ENCODE measurements at regions not wholly inside any gene's neighbourhood (a gene's known extent, or its start where the extent isn't known, plus 50 kb on each side); places are given as distances from the start of the nearest gene placed in this dataset.
A peak's percentile ranks its signal among the peaks of the same experiment; 100 is the strongest.

GRCh38 chr14:100665511-100666032 is 61.1 kb upstream of the DLK1 start:
- Histone ChIP-seq H2BK15ac (ENCODE audit: low read length) (no peak overlapping the region), H3K4me3 (ENCODE audit: low read length in 2 of 2) (no peak overlapping the region), H3K9me3 (replicated peaks in 1 of 2; ENCODE audit: control insufficient read depth in 2 of 2, insufficient read depth in 1 of 2, low read depth in 1 of 2, low read length in 2 of 2) (no peaks in the 10 kb centered on the region), H3K36me3 (replicated peaks in 1 of 2; ENCODE audit: control insufficient read depth in 2 of 2, insufficient read depth in 2 of 2, low read length in 2 of 2) (no peaks in the 10 kb centered on the region), H3K18ac (ENCODE audit: low read length) (peak overlapping the region; percentile 49), H3K9ac (ENCODE audit: low read depth, low read length, poor library complexity) (no peak overlapping the region), H2AFZ (ENCODE audit: low read length) (peak overlapping the region; percentile 42), H3K27me3 (ENCODE audit: control insufficient read depth in 3 of 3, insufficient read depth in 3 of 3, low read depth in 1 of 3, low read length in 3 of 3) (peaks cover 0 to 7% (median 0%) of the 10 kb centered on the region in 3 experiments), H4K8ac (ENCODE audit: low read depth, low read length) (no peak overlapping the region), H2AK5ac (ENCODE audit: low read depth, low read length) (peak overlapping the region; percentile 82), H2BK5ac (ENCODE audit: low read length) (peak overlapping the region; percentile 40), H3K4me1 (ENCODE audit: control insufficient read depth in 2 of 2, insufficient read depth in 1 of 2, low read depth in 1 of 2, low read length in 2 of 2) (peaks cover 20 to 29% of the 10 kb centered on the region in 2 donors), H3K4me2 (ENCODE audit: insufficient read depth, low read length, poor library complexity, severe bottlenecking) (no peak overlapping the region), H3K23ac (ENCODE audit: low read depth, low read length, poor library complexity) (no peak overlapping the region), H3K4ac (ENCODE audit: low read length) (no peak overlapping the region), H3K14ac (ENCODE audit: low read length) (no peak overlapping the region), H3K79me1 (ENCODE audit: low read depth, low read length) (no peaks in the 10 kb centered on the region), H2BK12ac (ENCODE audit: low read length) (peak overlapping the region; percentile 33), H2BK120ac (ENCODE audit: low read depth, low read length) (no peak overlapping the region), H3K27ac (replicated peaks; ENCODE audit: low read length) (no peak overlapping the region), H4K91ac (ENCODE audit: low read depth, low read length, poor library complexity) (no peak overlapping the region)
- WGBS, 2 donors (ENCODE audit: extremely low coverage in 2 of 2, insufficient read length in 2 of 2, insufficient replicate concordance in 1 of 2), result no CpG with 5 or more reads among the region's 11 CpGs
- no peak for DNase-seq (ENCODE audit: low spot score)

DNA sequence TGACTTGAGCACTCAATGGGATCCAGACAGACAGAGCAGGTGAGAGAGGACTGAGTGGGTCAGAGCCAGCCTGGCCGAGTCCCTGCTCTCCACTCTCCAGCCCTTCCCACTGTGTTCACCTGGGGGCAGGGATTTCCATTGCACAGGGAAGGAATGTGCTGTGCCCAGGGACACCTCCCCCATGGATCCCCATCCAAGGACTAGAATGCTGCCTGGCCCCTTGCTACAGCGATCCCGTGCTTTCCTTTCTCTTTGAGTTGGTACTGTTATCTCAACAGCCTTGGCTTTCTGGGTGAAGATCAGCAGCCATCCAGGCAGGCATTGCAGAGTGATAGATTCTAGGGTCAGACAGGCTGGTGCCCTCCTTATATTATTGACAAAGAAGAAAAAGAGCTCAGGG is 60.3 kb upstream of the DLK1 start:
- Histone ChIP-seq H3K9me3 (replicated peaks in 1 of 2; ENCODE audit: control insufficient read depth in 2 of 2, insufficient read depth in 1 of 2, low read depth in 1 of 2, low read length in 2 of 2) (no peaks in the 10 kb centered on the region), H2BK120ac (ENCODE audit: low read depth, low read length) (no peak overlapping the region), H3K4me1 (ENCODE audit: control insufficient read depth in 2 of 2, insufficient read depth in 1 of 2, low read depth in 1 of 2, low read length in 2 of 2) (peaks cover 20 to 30% of the 10 kb centered on the region in 2 donors), H3K79me1 (ENCODE audit: low read depth, low read length) (no peaks in the 10 kb centered on the region), H3K36me3 (replicated peaks in 1 of 2; ENCODE audit: control insufficient read depth in 2 of 2, insufficient read depth in 2 of 2, low read length in 2 of 2) (no peaks in the 10 kb centered on the region), H4K91ac (ENCODE audit: low read depth, low read length, poor library complexity) (no peak overlapping the region), H3K18ac (ENCODE audit: low read length) (peak overlapping the region; percentile 81), H3K4me3 (ENCODE audit: low read length in 2 of 2) (no peak overlapping the region), H3K4ac (ENCODE audit: low read length) (no peak overlapping the region), H2BK5ac (ENCODE audit: low read length) (peak overlapping the region; percentile 40), H2AFZ (ENCODE audit: low read length) (no peak overlapping the region), H2AK5ac (ENCODE audit: low read depth, low read length) (peak overlapping the region; percentile 50), H2BK15ac (ENCODE audit: low read length) (no peak overlapping the region), H3K14ac (ENCODE audit: low read length) (no peak overlapping the region), H3K23ac (ENCODE audit: low read depth, low read length, poor library complexity) (no peak overlapping the region), H3K9ac (ENCODE audit: low read depth, low read length, poor library complexity) (no peak overlapping the region), H3K27ac (replicated peaks; ENCODE audit: low read length) (no peak overlapping the region), H4K8ac (ENCODE audit: low read depth, low read length) (no peak overlapping the region), H3K4me2 (ENCODE audit: insufficient read depth, low read length, poor library complexity, severe bottlenecking) (no peak overlapping the region), H2BK12ac (ENCODE audit: low read length) (peak overlapping the region; percentile 91), H3K27me3 (ENCODE audit: control insufficient read depth in 3 of 3, insufficient read depth in 3 of 3, low read depth in 1 of 3, low read length in 3 of 3) (peaks cover 0 to 9% (median 0%) of the 10 kb centered on the region in 3 experiments)
- no peak for DNase-seq (ENCODE audit: low spot score)
- no CpG with 5 or more reads among the region's 3 CpGs for WGBS, 2 donors (ENCODE audit: extremely low coverage in 2 of 2, insufficient read length in 2 of 2, insufficient replicate concordance in 1 of 2)

DNA sequence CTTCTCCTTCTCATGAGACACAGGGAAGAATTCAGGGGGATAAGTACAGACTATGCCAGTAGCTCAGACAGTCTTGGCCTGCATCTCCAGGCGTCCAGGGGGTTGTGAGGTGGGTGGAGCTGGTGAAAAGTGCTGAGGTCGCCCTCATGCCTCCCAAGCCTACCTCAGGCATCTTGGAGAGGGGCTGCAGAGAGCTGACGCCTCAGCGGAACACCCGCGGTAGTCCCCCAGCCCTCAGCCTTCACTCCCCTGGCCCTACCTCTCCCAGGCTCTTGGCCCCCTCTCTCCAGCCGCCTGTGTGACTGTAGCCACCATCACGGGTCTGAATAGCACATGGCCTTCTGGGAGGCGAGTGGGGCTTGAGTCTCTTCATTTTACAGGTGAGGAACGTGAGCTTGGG is 59.8 kb upstream of the DLK1 start:
- H3K18ac ChIP-seq (ENCODE audit: low read length), result peak overlapping the region; percentile 84
- no peak overlapping the region for H2BK15ac ChIP-seq (ENCODE audit: low read length)
- no peak overlapping the region for H3K4me2 ChIP-seq (ENCODE audit: insufficient read depth, low read length, poor library complexity, severe bottlenecking)
- H3K27ac ChIP-seq (replicated peaks; ENCODE audit: low read length), result no peak overlapping the region
- no peak overlapping the region for H2BK120ac ChIP-seq (ENCODE audit: low read depth, low read length)
- H3K79me1 ChIP-seq (ENCODE audit: low read depth, low read length), result no peaks in the 10 kb centered on the region
- no CpG with 5 or more reads among the region's 10 CpGs for WGBS, 2 donors (ENCODE audit: extremely low coverage in 2 of 2, insufficient read length in 2 of 2, insufficient replicate concordance in 1 of 2)
- no peaks in the 10 kb centered on the region for H3K9me3 ChIP-seq (replicated peaks in 1 of 2; ENCODE audit: control insufficient read depth in 2 of 2, insufficient read depth in 1 of 2, low read depth in 1 of 2, low read length in 2 of 2)
- no peak overlapping the region for H3K4ac ChIP-seq (ENCODE audit: low read length)
- H2BK12ac ChIP-seq (ENCODE audit: low read length), result no peak overlapping the region
- no peaks in the 10 kb centered on the region for H3K36me3 ChIP-seq (replicated peaks in 1 of 2; ENCODE audit: control insufficient read depth in 2 of 2, insufficient read depth in 2 of 2, low read length in 2 of 2)
- peak overlapping the region; percentile 72 for H2AK5ac ChIP-seq (ENCODE audit: low read depth, low read length)
- H4K91ac ChIP-seq (ENCODE audit: low read depth, low read length, poor library complexity), result no peak overlapping the region
- H3K9ac ChIP-seq (ENCODE audit: low read depth, low read length, poor library complexity), result no peak overlapping the region
- no peak overlapping the region for H3K4me3 ChIP-seq (ENCODE audit: low read length in 2 of 2)
- H4K8ac ChIP-seq (ENCODE audit: low read depth, low read length), result no peak overlapping the region
- peak overlapping the region; percentile 39 for H3K14ac ChIP-seq (ENCODE audit: low read length)
- no peak for DNase-seq (ENCODE audit: low spot score)
- H2BK5ac ChIP-seq (ENCODE audit: low read length), result peak overlapping the region; percentile 40
- peaks cover 0 to 13% (median 0%) of the 10 kb centered on the region in 3 experiments for H3K27me3 ChIP-seq (ENCODE audit: control insufficient read depth in 3 of 3, insufficient read depth in 3 of 3, low read depth in 1 of 3, low read length in 3 of 3)
- peaks cover 20 to 30% of the 10 kb centered on the region in 2 donors for H3K4me1 ChIP-seq (ENCODE audit: control insufficient read depth in 2 of 2, insufficient read depth in 1 of 2, low read depth in 1 of 2, low read length in 2 of 2)
- no peak overlapping the region for H3K23ac ChIP-seq (ENCODE audit: low read depth, low read length, poor library complexity)
- H2AFZ ChIP-seq (ENCODE audit: low read length), result no peak overlapping the region

GRCh38 chr14:100667656-100668055 is 59.0 kb upstream of the DLK1 start:
- WGBS, 2 donors (ENCODE audit: extremely low coverage in 2 of 2, insufficient read length in 2 of 2, insufficient replicate concordance in 1 of 2), result no CpG with 5 or more reads among the region's 19 CpGs
- Histone ChIP-seq H3K4ac (ENCODE audit: low read length) (peak overlapping the region; percentile 12), H3K4me1 (ENCODE audit: control insufficient read depth in 2 of 2, insufficient read depth in 1 of 2, low read depth in 1 of 2, low read length in 2 of 2) (peaks cover 20 to 30% of the 10 kb centered on the region in 2 donors), H3K9me3 (replicated peaks in 1 of 2; ENCODE audit: control insufficient read depth in 2 of 2, insufficient read depth in 1 of 2, low read depth in 1 of 2, low read length in 2 of 2) (no peaks in the 10 kb centered on the region), H3K9ac (ENCODE audit: low read depth, low read length, poor library complexity) (no peak overlapping the region), H3K14ac (ENCODE audit: low read length) (no peak overlapping the region), H3K4me2 (ENCODE audit: insufficient read depth, low read length, poor library complexity, severe bottlenecking) (no peak overlapping the region), H4K8ac (ENCODE audit: low read depth, low read length) (no peak overlapping the region), H2AFZ (ENCODE audit: low read length) (no peak overlapping the region), H3K18ac (ENCODE audit: low read length) (peak overlapping the region; percentile 69), H4K91ac (ENCODE audit: low read depth, low read length, poor library complexity) (no peak overlapping the region), H3K27ac (replicated peaks; ENCODE audit: low read length) (no peak overlapping the region), H2BK12ac (ENCODE audit: low read length) (no peak overlapping the region), H3K36me3 (replicated peaks in 1 of 2; ENCODE audit: control insufficient read depth in 2 of 2, insufficient read depth in 2 of 2, low read length in 2 of 2) (no peaks in the 10 kb centered on the region), H2BK120ac (ENCODE audit: low read depth, low read length) (no peak overlapping the region), H2AK5ac (ENCODE audit: low read depth, low read length) (peak overlapping the region; percentile 93), H2BK15ac (ENCODE audit: low read length) (peak overlapping the region; percentile 26), H3K27me3 (ENCODE audit: control insufficient read depth in 3 of 3, insufficient read depth in 3 of 3, low read depth in 1 of 3, low read length in 3 of 3) (peaks cover 0 to 22% (median 0%) of the 10 kb centered on the region in 3 experiments), H2BK5ac (ENCODE audit: low read length) (peak overlapping the region; percentile 31), H3K23ac (ENCODE audit: low read depth, low read length, poor library complexity) (no peak overlapping the region), H3K79me1 (ENCODE audit: low read depth, low read length) (no peaks in the 10 kb centered on the region), H3K4me3 (ENCODE audit: low read length in 2 of 2) (no peak overlapping the region)
- DNase-seq (ENCODE audit: low spot score), result no peak

Data from neuronal stem cell (in vitro differentiated cells).